HG03558 (cell line): ENCODE measurements at regions not wholly inside any gene's neighbourhood (a gene's known extent, or its start where the extent isn't known, plus 50 kb on each side); places are given as distances from the start of the nearest gene placed in this dataset.

Experiments
- ATAC-seq: cut with Tn5 transposase; IDR thresholded peaks from one replicate; pipeline ENCODE4 v1.9.1; 2021; ENCODE audit warnings: moderate number of reproducible peaks; ENCODE audit not compliant: unreplicated experiment; ENCODE audit errors: extremely low read depth

GRCh38 chr1:170309389-170310013, 163.7 kb downstream of the NTMT2 start:
- no peak for ATAC-seq

GRCh38 chr1:170310014-170310405, 164.3 kb downstream of the NTMT2 start:
- no peak for ATAC-seq

- no peak for ATAC-seq
Observed at GRCh38 chr1:170310951-170311350, 165.2 kb downstream of the NTMT2 start.

GRCh38 chr1:170313306-170313705, 167.5 kb downstream of the NTMT2 start:
- no peak for ATAC-seq

GRCh38 chr1:170316270-170316669, 170.5 kb downstream of the NTMT2 start:
- ATAC-seq: no peak

- ATAC-seq: no peak
Observed at GRCh38 chr1:170318141-170318540, 172.4 kb downstream of the NTMT2 start.

- no peak for ATAC-seq
Observed at GRCh38 chr1:170318736-170319135, 173.0 kb downstream of the NTMT2 start.

GRCh38 chr1:170321113-170321512, 175.4 kb downstream of the NTMT2 start:
- ATAC-seq: no peak

- no peak for ATAC-seq
Observed at GRCh38 chr1:170326186-170326585, 180.4 kb downstream of the NTMT2 start.

GRCh38 chr1:170332801-170333200, 187.0 kb downstream of the NTMT2 start:
- ATAC-seq: no peak

- ATAC-seq: no peak
Observed at GRCh38 chr1:170337413-170337994, 191.7 kb downstream of the NTMT2 start.

- ATAC-seq: no peak
Observed at GRCh38 chr1:170339534-170339933, 192.4 kb upstream of the GORAB start.

- ATAC-seq: no peak
Observed at GRCh38 chr1:170340308-170340707, 191.7 kb upstream of the GORAB start.

- ATAC-seq: no peak
Observed at GRCh38 chr1:170351366-170351946, 180.5 kb upstream of the GORAB start.

- no peak for ATAC-seq
Observed at GRCh38 chr1:170354246-170354645, 177.7 kb upstream of the GORAB start.

GRCh38 chr1:170354690-170355089, 177.3 kb upstream of the GORAB start:
- ATAC-seq: no peak

- ATAC-seq: no peak
Observed at GRCh38 chr1:170355267-170355801, 176.6 kb upstream of the GORAB start.

- ATAC-seq: no peak
Observed at GRCh38 chr1:170356585-170356984, 175.4 kb upstream of the GORAB start.

- no peak for ATAC-seq
Observed at GRCh38 chr1:170357750-170358149, 174.2 kb upstream of the GORAB start.

- no peak for ATAC-seq
Observed at GRCh38 chr1:170360601-170361000, 171.4 kb upstream of the GORAB start.

GRCh38 chr1:170365331-170365730, 166.6 kb upstream of the GORAB start:
- no peak for ATAC-seq

GRCh38 chr1:170366980-170367379, 165.0 kb upstream of the GORAB start:
- no peak for ATAC-seq
